Osteoblast (primary cell): ENCODE measurements at regions not wholly inside any gene's neighbourhood (a gene's known extent, or its start where the extent isn't known, plus 50 kb on each side); places are given as distances from the start of the nearest gene placed in this dataset.

Source experiments
- DNase-seq: peaks from one replicate; pipeline ENCODE4 v3.0.0; 2011; ENCODE audit warnings: low spot score, mixed read lengths; ENCODE audit not compliant: insufficient read length; ENCODE audit errors: missing footprints
- H2AFZ ChIP-seq: 2 replicates; pipeline ENCODE4 v1.6.0; 2011; ENCODE audit warnings: mild to moderate bottlenecking, low read length
- H3K27ac ChIP-seq: 2 replicates; pipeline ENCODE4 v1.5.1; 2011; ENCODE audit warnings: mild to moderate bottlenecking, low read depth, low read length, moderate library complexity
- H3K27me3 ChIP-seq: 2 replicates; pipeline ENCODE4 v1.6.0; 2012; ENCODE audit warnings: mild to moderate bottlenecking, control low read depth, inconsistent platforms, low read length, moderate library complexity; ENCODE audit not compliant: insufficient read depth
- H3K36me3 ChIP-seq: 2 replicates; pipeline ENCODE4 v1.5.1; 2011; ENCODE audit warnings: mild to moderate bottlenecking, low read length, control low read depth, moderate library complexity; ENCODE audit not compliant: insufficient read depth
- H3K4me1 ChIP-seq: 2 replicates; pipeline ENCODE4 v1.5.1; 2011; ENCODE audit warnings: mild to moderate bottlenecking, low read length, control low read depth, moderate library complexity; ENCODE audit not compliant: insufficient read depth
- H3K4me2 ChIP-seq: 2 replicates; pipeline ENCODE4 v1.6.0; 2011; ENCODE audit warnings: mild to moderate bottlenecking, low read length; ENCODE audit not compliant: insufficient read depth
- H3K4me3 ChIP-seq: fragments of 200-600 bp; sonication (generic); 3 replicates; pipeline ENCODE4 v1.5.1; 2012; ENCODE audit warnings: mild to moderate bottlenecking, low read length, inconsistent platforms; ENCODE audit not compliant: insufficient read depth
- H3K79me2 ChIP-seq: 2 replicates; pipeline ENCODE4 v1.6.0; 2012; ENCODE audit warnings: mild to moderate bottlenecking, low read length, control low read depth, inconsistent platforms; ENCODE audit not compliant: insufficient read depth
- H3K9me3 ChIP-seq: 2 replicates; pipeline ENCODE4 v1.5.1; 2011; ENCODE audit warnings: low read depth, low read length, control low read depth
- H4K20me1 ChIP-seq: 2 replicates; pipeline ENCODE4 v1.6.0; 2012; ENCODE audit warnings: mild to moderate bottlenecking, low read length, control low read depth; ENCODE audit not compliant: insufficient read depth
- TF ChIP-seq, protein P1 (sequence below): IDR thresholded peaks from 2 replicates; pipeline ENCODE4 v1.5.1; 2011; ENCODE audit warnings: mild to moderate bottlenecking, low read depth, low read length, moderate library complexity; ENCODE audit errors: extremely low read depth

- no peaks in the 10 kb centered on the region for H3K9me3 ChIP-seq
- H3K4me3 ChIP-seq = no peak overlapping the region
- peaks cover 2% of the 10 kb centered on the region for H3K4me1 ChIP-seq
- TF ChIP-seq, protein P1, sequence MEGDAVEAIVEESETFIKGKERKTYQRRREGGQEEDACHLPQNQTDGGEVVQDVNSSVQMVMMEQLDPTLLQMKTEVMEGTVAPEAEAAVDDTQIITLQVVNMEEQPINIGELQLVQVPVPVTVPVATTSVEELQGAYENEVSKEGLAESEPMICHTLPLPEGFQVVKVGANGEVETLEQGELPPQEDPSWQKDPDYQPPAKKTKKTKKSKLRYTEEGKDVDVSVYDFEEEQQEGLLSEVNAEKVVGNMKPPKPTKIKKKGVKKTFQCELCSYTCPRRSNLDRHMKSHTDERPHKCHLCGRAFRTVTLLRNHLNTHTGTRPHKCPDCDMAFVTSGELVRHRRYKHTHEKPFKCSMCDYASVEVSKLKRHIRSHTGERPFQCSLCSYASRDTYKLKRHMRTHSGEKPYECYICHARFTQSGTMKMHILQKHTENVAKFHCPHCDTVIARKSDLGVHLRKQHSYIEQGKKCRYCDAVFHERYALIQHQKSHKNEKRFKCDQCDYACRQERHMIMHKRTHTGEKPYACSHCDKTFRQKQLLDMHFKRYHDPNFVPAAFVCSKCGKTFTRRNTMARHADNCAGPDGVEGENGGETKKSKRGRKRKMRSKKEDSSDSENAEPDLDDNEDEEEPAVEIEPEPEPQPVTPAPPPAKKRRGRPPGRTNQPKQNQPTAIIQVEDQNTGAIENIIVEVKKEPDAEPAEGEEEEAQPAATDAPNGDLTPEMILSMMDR = no peak
- no peak overlapping the region for H3K4me2 ChIP-seq
- H3K79me2 ChIP-seq = no peaks in the 10 kb centered on the region
- H2AFZ ChIP-seq = no peak overlapping the region
- no peaks in the 10 kb centered on the region for H4K20me1 ChIP-seq
- no peak overlapping the region for H3K27ac ChIP-seq
- DNase-seq = peak; percentile 61
- peaks cover 9% of the 10 kb centered on the region for H3K27me3 ChIP-seq
- H3K36me3 ChIP-seq = no peaks in the 10 kb centered on the region
Measured at GRCh38 chr10:3290550-3290949, 118.0 kb upstream of the PITRM1 start.

GRCh38 chr10:3287572-3288445 lies 115.2 kb upstream of the PITRM1 start:
- no peak overlapping the region for H3K4me2 ChIP-seq
- H2AFZ ChIP-seq = no peak overlapping the region
- H3K79me2 ChIP-seq = no peaks in the 10 kb centered on the region
- TF ChIP-seq, protein P1 = no peak
- no peaks in the 10 kb centered on the region for H3K4me1 ChIP-seq
- no peaks in the 10 kb centered on the region for H3K36me3 ChIP-seq
- no peak overlapping the region for H3K4me3 ChIP-seq
- H3K27ac ChIP-seq = no peak overlapping the region
- H3K27me3 ChIP-seq = peaks cover 13% of the 10 kb centered on the region
- no peaks in the 10 kb centered on the region for H3K9me3 ChIP-seq
- DNase-seq = no peak
- H4K20me1 ChIP-seq = no peaks in the 10 kb centered on the region

DNA sequence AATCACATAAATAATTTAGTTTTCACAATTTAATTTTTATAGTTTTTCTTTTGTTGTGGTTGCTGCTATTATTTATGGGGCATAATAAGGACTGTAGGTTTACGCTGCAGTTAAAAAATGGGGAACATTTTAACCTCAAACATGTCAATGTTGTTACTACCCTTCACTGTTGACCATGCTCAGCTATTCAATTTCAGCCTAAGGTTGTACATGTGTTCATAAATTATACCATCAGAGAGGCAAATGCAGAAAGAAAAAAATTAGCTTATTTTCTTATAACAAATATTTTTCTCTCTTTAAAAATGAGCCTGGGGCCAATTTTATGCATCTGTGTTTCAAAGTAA lies 110.1 kb upstream of the PITRM1 start:
- peaks cover 42% of the 10 kb centered on the region for H3K27me3 ChIP-seq
- H4K20me1 ChIP-seq = no peaks in the 10 kb centered on the region
- TF ChIP-seq, protein P1 = no peak
- no peaks in the 10 kb centered on the region for H3K36me3 ChIP-seq
- H3K9me3 ChIP-seq = no peaks in the 10 kb centered on the region
- H2AFZ ChIP-seq = no peak overlapping the region
- no peak overlapping the region for H3K4me3 ChIP-seq
- H3K79me2 ChIP-seq = no peaks in the 10 kb centered on the region
- DNase-seq = no peak
- H3K4me2 ChIP-seq = no peak overlapping the region
- H3K4me1 ChIP-seq = no peaks in the 10 kb centered on the region
- no peak overlapping the region for H3K27ac ChIP-seq

DNA sequence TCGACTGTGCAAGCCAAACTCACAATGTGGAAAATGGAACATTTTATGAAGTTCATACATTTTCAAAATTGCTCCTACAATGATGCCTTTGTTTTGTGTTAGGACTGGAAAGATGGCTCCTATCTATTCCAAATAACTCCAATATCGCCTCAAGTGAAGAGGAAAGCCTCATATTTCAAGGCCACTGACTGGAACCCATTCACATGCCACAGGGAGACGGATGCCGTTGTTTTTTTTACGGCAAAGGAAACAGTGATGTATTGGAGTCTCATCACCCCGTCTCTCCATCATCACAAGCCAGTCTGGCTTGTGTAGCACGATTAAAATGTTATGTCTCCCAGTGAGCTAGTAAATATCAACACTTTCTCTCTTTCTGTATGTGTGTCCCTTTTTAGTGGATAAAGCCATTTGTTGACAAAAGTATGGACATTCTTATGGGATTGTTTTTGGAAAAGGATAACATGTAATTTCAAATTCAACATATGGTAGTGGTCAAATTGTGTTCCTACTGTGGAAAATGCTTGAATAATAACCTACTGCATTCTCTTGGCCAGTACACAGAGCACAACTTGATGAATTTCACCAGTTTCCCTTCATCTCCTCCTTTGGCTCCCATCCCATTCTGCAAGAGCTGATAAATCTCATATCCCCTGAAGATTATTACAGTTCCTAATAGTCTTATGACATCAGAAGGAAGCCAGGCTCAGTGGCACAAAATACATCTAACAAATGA lies 109.5 kb upstream of the PITRM1 start:
- no peaks in the 10 kb centered on the region for H3K4me1 ChIP-seq
- H2AFZ ChIP-seq = no peak overlapping the region
- H4K20me1 ChIP-seq = no peaks in the 10 kb centered on the region
- no peaks in the 10 kb centered on the region for H3K79me2 ChIP-seq
- H3K4me3 ChIP-seq = no peak overlapping the region
- H3K36me3 ChIP-seq = no peaks in the 10 kb centered on the region
- no peak for DNase-seq
- TF ChIP-seq, protein P1 = no peak
- H3K9me3 ChIP-seq = no peaks in the 10 kb centered on the region
- H3K4me2 ChIP-seq = no peak overlapping the region
- peaks cover 47% of the 10 kb centered on the region for H3K27me3 ChIP-seq
- H3K27ac ChIP-seq = no peak overlapping the region
